SK-N-SH (cell line): ENCODE measurements at regions not wholly inside any gene's neighbourhood (a gene's known extent, or its start where the extent isn't known, plus 50 kb on each side); places are given as distances from the start of the nearest gene placed in this dataset.

Experiments used
- MXI1 ChIP-seq: IDR thresholded peaks from 2 replicates; pipeline ENCODE4 v1.6.1; 2012; ENCODE audit warnings: mild to moderate bottlenecking, low read depth, low read length, improper control_type of control experiment
- NFIC ChIP-seq: IDR thresholded peaks from 2 replicates; pipeline ENCODE4 v1.4.0; 2012; ENCODE audit warnings: borderline replicate concordance
- TF ChIP-seq, protein P1 (sequence below): fragments of 200-600 bp; sonication (generic); IDR thresholded peaks from 2 replicates; pipeline ENCODE4 v1.6.1; 2017; ENCODE audit warnings: antibody characterized with exemption, mild to moderate bottlenecking, moderate library complexity

- TF ChIP-seq MXI1 = no peak
- TF ChIP-seq, protein P1, sequence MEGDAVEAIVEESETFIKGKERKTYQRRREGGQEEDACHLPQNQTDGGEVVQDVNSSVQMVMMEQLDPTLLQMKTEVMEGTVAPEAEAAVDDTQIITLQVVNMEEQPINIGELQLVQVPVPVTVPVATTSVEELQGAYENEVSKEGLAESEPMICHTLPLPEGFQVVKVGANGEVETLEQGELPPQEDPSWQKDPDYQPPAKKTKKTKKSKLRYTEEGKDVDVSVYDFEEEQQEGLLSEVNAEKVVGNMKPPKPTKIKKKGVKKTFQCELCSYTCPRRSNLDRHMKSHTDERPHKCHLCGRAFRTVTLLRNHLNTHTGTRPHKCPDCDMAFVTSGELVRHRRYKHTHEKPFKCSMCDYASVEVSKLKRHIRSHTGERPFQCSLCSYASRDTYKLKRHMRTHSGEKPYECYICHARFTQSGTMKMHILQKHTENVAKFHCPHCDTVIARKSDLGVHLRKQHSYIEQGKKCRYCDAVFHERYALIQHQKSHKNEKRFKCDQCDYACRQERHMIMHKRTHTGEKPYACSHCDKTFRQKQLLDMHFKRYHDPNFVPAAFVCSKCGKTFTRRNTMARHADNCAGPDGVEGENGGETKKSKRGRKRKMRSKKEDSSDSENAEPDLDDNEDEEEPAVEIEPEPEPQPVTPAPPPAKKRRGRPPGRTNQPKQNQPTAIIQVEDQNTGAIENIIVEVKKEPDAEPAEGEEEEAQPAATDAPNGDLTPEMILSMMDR = no peak
- TF ChIP-seq NFIC = no peak
Observed at GRCh38 chr1:38402230-38402815, 355.7 kb upstream of the POU3F1 start.
